Hepatocyte (in vitro differentiated cells): ENCODE measurements at regions not wholly inside any gene's neighbourhood (a gene's known extent, or its start where the extent isn't known, plus 50 kb on each side); places are given as distances from the start of the nearest gene placed in this dataset.

Experiments used
- CTCF ChIP-seq: fragments of 200-600 bp; sonication (generic); IDR thresholded peaks from 2 replicates; pipeline ENCODE4 v1.5.1; 2016; ENCODE audit warnings: antibody characterized with exemption, mild to moderate bottlenecking; ENCODE audit not compliant: poor library complexity
- EZH2 ChIP-seq: fragments of 200-600 bp; sonication (generic); IDR thresholded peaks from 2 replicates; pipeline ENCODE4 v1.6.1; 2016; ENCODE audit warnings: antibody characterized with exemption, mild to moderate bottlenecking, borderline replicate concordance

DNA sequence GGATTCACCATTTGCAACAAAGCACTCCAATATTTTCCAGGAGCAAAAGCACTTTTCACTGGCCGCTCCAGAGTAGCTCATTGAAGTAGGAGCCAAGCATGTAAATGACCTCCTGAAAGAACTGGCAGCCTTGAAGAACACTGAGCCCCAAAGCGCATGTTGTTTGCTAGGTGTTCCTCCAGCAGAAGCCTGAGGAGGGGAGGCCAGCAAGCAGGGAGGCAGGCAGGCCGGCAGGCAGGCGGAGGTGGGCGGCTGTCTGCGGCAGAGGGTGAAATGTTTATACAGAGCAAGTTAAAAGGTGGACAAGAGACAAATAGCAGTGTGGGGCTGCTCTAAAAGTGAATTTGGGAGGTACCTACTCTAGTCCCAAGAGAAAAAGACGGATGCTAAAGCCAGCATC lies 439.4 kb downstream of the CCDC91 start:
- TF ChIP-seq CTCF: no peak
- no peak for TF ChIP-seq EZH2
